ENCODE measurements at regions not wholly inside any gene's neighbourhood (a gene's known extent, or its start where the extent isn't known, plus 50 kb on each side); places are given as distances from the start of the nearest gene placed in this dataset.

GRCh38 chr1:115172270-115172669 is 83.0 kb upstream of the TSPAN2 start:
- intact Hi-C loops (cut with micrococcal nuclease) (no loop called here), in situ Hi-C loops (cut with MboI; ENCODE audit: low sequenced_read_pairs) (loop anchor here (10.0 kb wide), 1 partner anchor 163 kb away; the partner anchor contains the start of gene NGF), dilution Hi-C loops (cut with HindIII; ENCODE audit: low sequenced_read_pairs, unreplicated experiment) (no loop called here)
- peaks cover 18% of the 10 kb centered on the region for H3K4me1 ChIP-seq (ENCODE audit: control insufficient read depth, insufficient read depth, low read length)
- no peak for DNase-seq
- H3K27me3 ChIP-seq (ENCODE audit: control insufficient read depth, insufficient read depth, low read length): no peaks in the 10 kb centered on the region
- BruUV-seq (replicated peaks): no TSS peak
- H3K9ac ChIP-seq (ENCODE audit: low read depth, low read length): no peak overlapping the region
- peaks cover 4% of the 10 kb centered on the region for H3K9me3 ChIP-seq (ENCODE audit: control insufficient read depth, insufficient read depth, low read length)
- H4K91ac ChIP-seq (ENCODE audit: insufficient read depth, low read depth, low read length): no peak overlapping the region
- H2BK20ac ChIP-seq (ENCODE audit: low read depth, low read length): peak overlapping the region; percentile 52; the same call in 1 of the 2 replicates
- no peaks in the 10 kb centered on the region for H3K79me1 ChIP-seq (ENCODE audit: low read depth in 1 of 2, low read length in 2 of 2)
- ChIA-PET CTCF (no interaction called here), POLR2A (ENCODE audit: unreplicated experiment) (no interaction called here)
- peak overlapping the region; percentile 39; the same call in 1 of the 2 replicates for H2BK120ac ChIP-seq (ENCODE audit: low read depth, low read length)
- no peak overlapping the region for H2AK9ac ChIP-seq (replicated peaks; ENCODE audit: low read depth, low read length, poor library complexity)
- no CpG with 5 or more reads among the region's 2 CpGs for WGBS, 2 experiments (ENCODE audit: extremely low coverage in 2 of 2, insufficient read length in 1 of 2)
- H2AK5ac ChIP-seq (ENCODE audit: low read depth, low read length): no peak overlapping the region
- peaks cover 13% of the 10 kb centered on the region for H3K9me1 ChIP-seq (ENCODE audit: insufficient read depth, low read length)
- H2AFZ ChIP-seq (replicated peaks; ENCODE audit: low read length, poor library complexity): no peak overlapping the region
- no peaks in the 10 kb centered on the region for H4K20me1 ChIP-seq (ENCODE audit: insufficient read depth, low read length)
- no peak overlapping the region; the same call in 1 of the 2 replicates for H3K4ac ChIP-seq (ENCODE audit: low read depth, low read length)
- ATAC-seq (ENCODE audit: low read depth): no peak
- H3K4me2 ChIP-seq (ENCODE audit: low read depth, low read length): no peak overlapping the region
- no peak for TF ChIP-seq ELK1 (IDR thresholded peaks at IDR 0.05; ENCODE audit: borderline replicate concordance, low read depth, low read length)
- TF ChIP-seq CEBPB (IDR thresholded peaks at IDR 0.05; ENCODE audit: low read depth, low read length): peak; percentile 78
- TF ChIP-seq BHLHE40 (IDR thresholded peaks at IDR 0.05; ENCODE audit: low read depth, low read length): no peak
- peak overlapping the region in 1 of 2 experiments; percentile 3; a peak in 1 of 4 replicates for H4K8ac ChIP-seq (ENCODE audit: low read depth in 2 of 2, low read length in 2 of 2)
- no peak overlapping the region for H3K4me3 ChIP-seq (ENCODE audit: insufficient read depth, low read depth, low read length)
- no peak overlapping the region for H2BK5ac ChIP-seq (ENCODE audit: low read depth, low read length, poor library complexity, severe bottlenecking)
- H4K5ac ChIP-seq (ENCODE audit: low read depth, low read length): no peak overlapping the region
- no peak overlapping the region for H3K27ac ChIP-seq (ENCODE audit: insufficient read depth, low read length)
- peak overlapping the region; percentile 13; the same call in 1 of the 3 replicates for H2BK15ac ChIP-seq (ENCODE audit: low read depth, low read length)
- no peaks in the 10 kb centered on the region for H3K36me3 ChIP-seq (ENCODE audit: control insufficient read depth, insufficient read depth, low read length)
- no peak overlapping the region for H3K56ac ChIP-seq (ENCODE audit: extremely low read depth, insufficient read depth, low read length)
- peak overlapping the region; percentile 16; the same call in 1 of the 2 replicates for H3K18ac ChIP-seq (ENCODE audit: low read depth, low read length)
- H3K23ac ChIP-seq (ENCODE audit: low read depth, low read length): no peak overlapping the region
- peak overlapping the region; percentile 47 for H3K14ac ChIP-seq (replicated peaks; ENCODE audit: low read depth, low read length)
